H1 (cell line): ENCODE measurements at regions not wholly inside any gene's neighbourhood (a gene's known extent, or its start where the extent isn't known, plus 50 kb on each side); places are given as distances from the start of the nearest gene placed in this dataset.

Experiments used
- GTF2F1 ChIP-seq: IDR thresholded peaks from 2 replicates; pipeline ENCODE4 v1.6.1; 2012; ENCODE audit warnings: low read depth, low read length, improper control_type of control experiment, borderline replicate concordance
- TF ChIP-seq, protein P1 (sequence below), 3 experiments: IDR thresholded peaks; 1 replicate in 2 of 3; 2 replicates in 1 of 3; pipeline versions ENCODE4 v1.5.1 to v1.6.1; 2011; ENCODE audit warnings: low read length in 3 of 3, mild to moderate bottlenecking in 3 of 3, inconsistent platforms in 2 of 3, low read depth in 1 of 3, moderate library complexity in 1 of 3; ENCODE audit not compliant: insufficient read depth in 1 of 3; ENCODE audit errors: control extremely low read depth in 1 of 3
- TF ChIP-seq, protein P2 (sequence below): IDR thresholded peaks from 2 replicates; pipeline ENCODE4 v1.6.1; 2011; ENCODE audit warnings: low read length, improper control_type of control experiment
- TF ChIP-seq, protein P3 (sequence below): IDR thresholded peaks from 2 replicates; pipeline ENCODE4 v1.6.1; 2012; ENCODE audit warnings: inconsistent platforms
- TF ChIP-seq, protein P4 (sequence below): IDR thresholded peaks from 2 replicates; pipeline ENCODE4 v1.6.1; 2012; ENCODE audit warnings: low read length, inconsistent platforms
- TF ChIP-seq, protein P5 (sequence below): IDR thresholded peaks from 2 replicates; pipeline ENCODE4 v1.6.1; 2011; ENCODE audit warnings: low read depth, mild to moderate bottlenecking, low read length; ENCODE audit not compliant: insufficient read depth

DNA sequence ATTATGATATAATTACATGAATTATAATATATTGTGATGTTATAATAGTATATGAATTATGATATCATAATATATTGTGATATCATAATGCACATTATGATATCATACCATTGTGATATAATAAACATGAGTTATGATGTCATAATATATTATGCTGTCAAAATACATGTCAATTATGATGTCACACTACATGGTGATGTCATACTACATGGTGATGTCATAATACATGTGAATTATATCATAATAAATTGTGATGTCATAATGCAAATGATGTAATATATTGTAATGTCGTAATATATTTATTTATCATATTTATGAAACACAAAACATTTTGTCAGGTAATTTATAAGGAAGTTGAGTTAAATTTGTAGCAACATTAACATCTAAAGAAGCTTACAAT, 1950.1 kb downstream of the TP53TG3F start:
- TF ChIP-seq, protein P1, sequence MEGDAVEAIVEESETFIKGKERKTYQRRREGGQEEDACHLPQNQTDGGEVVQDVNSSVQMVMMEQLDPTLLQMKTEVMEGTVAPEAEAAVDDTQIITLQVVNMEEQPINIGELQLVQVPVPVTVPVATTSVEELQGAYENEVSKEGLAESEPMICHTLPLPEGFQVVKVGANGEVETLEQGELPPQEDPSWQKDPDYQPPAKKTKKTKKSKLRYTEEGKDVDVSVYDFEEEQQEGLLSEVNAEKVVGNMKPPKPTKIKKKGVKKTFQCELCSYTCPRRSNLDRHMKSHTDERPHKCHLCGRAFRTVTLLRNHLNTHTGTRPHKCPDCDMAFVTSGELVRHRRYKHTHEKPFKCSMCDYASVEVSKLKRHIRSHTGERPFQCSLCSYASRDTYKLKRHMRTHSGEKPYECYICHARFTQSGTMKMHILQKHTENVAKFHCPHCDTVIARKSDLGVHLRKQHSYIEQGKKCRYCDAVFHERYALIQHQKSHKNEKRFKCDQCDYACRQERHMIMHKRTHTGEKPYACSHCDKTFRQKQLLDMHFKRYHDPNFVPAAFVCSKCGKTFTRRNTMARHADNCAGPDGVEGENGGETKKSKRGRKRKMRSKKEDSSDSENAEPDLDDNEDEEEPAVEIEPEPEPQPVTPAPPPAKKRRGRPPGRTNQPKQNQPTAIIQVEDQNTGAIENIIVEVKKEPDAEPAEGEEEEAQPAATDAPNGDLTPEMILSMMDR (IDR thresholded peaks at IDR 0.05; ENCODE audit: control extremely low read depth in 1 of 3, insufficient read depth in 1 of 3, low read depth in 1 of 3, low read length in 3 of 3) = no peak
- TF ChIP-seq, protein P2, sequence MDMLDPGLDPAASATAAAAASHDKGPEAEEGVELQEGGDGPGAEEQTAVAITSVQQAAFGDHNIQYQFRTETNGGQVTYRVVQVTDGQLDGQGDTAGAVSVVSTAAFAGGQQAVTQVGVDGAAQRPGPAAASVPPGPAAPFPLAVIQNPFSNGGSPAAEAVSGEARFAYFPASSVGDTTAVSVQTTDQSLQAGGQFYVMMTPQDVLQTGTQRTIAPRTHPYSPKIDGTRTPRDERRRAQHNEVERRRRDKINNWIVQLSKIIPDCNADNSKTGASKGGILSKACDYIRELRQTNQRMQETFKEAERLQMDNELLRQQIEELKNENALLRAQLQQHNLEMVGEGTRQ = no peak
- TF ChIP-seq, protein P3, sequence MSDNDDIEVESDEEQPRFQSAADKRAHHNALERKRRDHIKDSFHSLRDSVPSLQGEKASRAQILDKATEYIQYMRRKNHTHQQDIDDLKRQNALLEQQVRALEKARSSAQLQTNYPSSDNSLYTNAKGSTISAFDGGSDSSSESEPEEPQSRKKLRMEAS = no peak
- TF ChIP-seq, protein P4, sequence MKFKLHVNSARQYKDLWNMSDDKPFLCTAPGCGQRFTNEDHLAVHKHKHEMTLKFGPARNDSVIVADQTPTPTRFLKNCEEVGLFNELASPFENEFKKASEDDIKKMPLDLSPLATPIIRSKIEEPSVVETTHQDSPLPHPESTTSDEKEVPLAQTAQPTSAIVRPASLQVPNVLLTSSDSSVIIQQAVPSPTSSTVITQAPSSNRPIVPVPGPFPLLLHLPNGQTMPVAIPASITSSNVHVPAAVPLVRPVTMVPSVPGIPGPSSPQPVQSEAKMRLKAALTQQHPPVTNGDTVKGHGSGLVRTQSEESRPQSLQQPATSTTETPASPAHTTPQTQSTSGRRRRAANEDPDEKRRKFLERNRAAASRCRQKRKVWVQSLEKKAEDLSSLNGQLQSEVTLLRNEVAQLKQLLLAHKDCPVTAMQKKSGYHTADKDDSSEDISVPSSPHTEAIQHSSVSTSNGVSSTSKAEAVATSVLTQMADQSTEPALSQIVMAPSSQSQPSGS = no peak
- TF ChIP-seq, protein P5, sequence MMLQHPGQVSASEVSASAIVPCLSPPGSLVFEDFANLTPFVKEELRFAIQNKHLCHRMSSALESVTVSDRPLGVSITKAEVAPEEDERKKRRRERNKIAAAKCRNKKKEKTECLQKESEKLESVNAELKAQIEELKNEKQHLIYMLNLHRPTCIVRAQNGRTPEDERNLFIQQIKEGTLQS = no peak
- no peak for TF ChIP-seq GTF2F1
